ENCODE measurements at regions not wholly inside any gene's neighbourhood (a gene's known extent, or its start where the extent isn't known, plus 50 kb on each side); places are given as distances from the start of the nearest gene placed in this dataset.
A peak's percentile ranks its signal among the peaks of the same experiment; 100 is the strongest.

DNA sequence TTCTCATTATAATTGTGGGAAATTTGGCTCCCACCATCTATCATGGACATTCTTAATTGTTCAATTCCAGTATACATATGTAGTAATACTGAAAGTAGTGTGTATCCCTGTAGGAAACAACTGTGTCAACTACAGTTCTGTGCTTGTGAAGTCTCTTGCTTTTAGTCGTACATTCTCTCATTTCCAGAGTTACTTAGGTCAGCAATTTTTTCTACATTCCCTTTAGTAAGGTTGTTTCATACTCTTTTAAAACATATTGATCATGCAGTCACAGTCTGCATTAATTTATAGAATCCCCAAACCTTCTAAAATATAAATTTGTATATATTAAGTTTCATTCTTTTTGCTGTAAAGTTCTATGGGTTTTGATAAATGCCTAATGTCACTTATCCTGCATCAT lies 289.2 kb upstream of the PCDH10 start:
- Histone ChIP-seq H3K4me1 (ENCODE audit: control insufficient read depth, insufficient read depth, low read length) (no peaks in the 10 kb centered on the region), H3K27me3 (ENCODE audit: control insufficient read depth, insufficient read depth, low read length) (no peaks in the 10 kb centered on the region), H3K36me3 (ENCODE audit: control insufficient read depth, insufficient read depth, low read length) (no peaks in the 10 kb centered on the region), H3K27ac (ENCODE audit: low read depth, low read length) (no peak overlapping the region), H3K9me3 (ENCODE audit: control insufficient read depth, insufficient read depth, low read length) (no peaks in the 10 kb centered on the region), H3K4me3 (ENCODE audit: low read depth, low read length) (no peak overlapping the region)
- no CpG with 5 or more reads among the region's 1 CpG for WGBS (ENCODE audit: insufficient coverage)
- DNase-seq (ENCODE audit: low read depth in 4 of 6, low spot score in 6 of 6), result no peak

DNA sequence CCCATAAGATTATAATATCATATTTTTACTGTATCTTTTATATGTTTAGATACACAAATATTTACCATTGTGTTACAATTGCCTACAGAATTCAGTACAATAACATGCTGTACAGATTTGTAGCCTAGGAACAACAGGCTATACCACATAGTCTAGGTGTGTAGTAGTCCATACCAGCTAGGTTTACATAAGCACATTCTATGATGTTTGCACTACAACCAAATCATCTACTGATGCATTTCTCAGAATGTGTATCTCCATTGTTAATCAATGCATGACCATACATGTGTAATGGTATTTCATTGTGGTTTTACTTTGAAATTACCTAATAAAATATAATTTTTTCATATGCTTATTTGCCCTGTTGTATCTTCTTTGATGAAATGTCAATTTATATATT lies 288.1 kb upstream of the PCDH10 start:
- no peaks in the 10 kb centered on the region for H3K9me3 ChIP-seq (ENCODE audit: control insufficient read depth, insufficient read depth, low read length)
- no peaks in the 10 kb centered on the region for H3K36me3 ChIP-seq (ENCODE audit: control insufficient read depth, insufficient read depth, low read length)
- no peak for DNase-seq (ENCODE audit: low read depth in 4 of 6, low spot score in 6 of 6)
- H3K4me1 ChIP-seq (ENCODE audit: control insufficient read depth, insufficient read depth, low read length), result no peaks in the 10 kb centered on the region
- H3K4me3 ChIP-seq (ENCODE audit: low read depth, low read length), result no peak overlapping the region
- no peaks in the 10 kb centered on the region for H3K27me3 ChIP-seq (ENCODE audit: control insufficient read depth, insufficient read depth, low read length)
- no peak overlapping the region for H3K27ac ChIP-seq (ENCODE audit: low read depth, low read length)

- no peaks in the 10 kb centered on the region for H3K27me3 ChIP-seq (ENCODE audit: control insufficient read depth, insufficient read depth, low read length)
- no CpG with 5 or more reads among the region's 1 CpG for WGBS (ENCODE audit: insufficient coverage)
- H3K36me3 ChIP-seq (ENCODE audit: control insufficient read depth, insufficient read depth, low read length), result no peaks in the 10 kb centered on the region
- H3K4me3 ChIP-seq (ENCODE audit: low read depth, low read length), result no peak overlapping the region
- H3K9me3 ChIP-seq (ENCODE audit: control insufficient read depth, insufficient read depth, low read length), result no peaks in the 10 kb centered on the region
- no peak overlapping the region for H3K27ac ChIP-seq (ENCODE audit: low read depth, low read length)
- DNase-seq (ENCODE audit: low read depth in 4 of 6, low spot score in 6 of 6), result no peak
- no peaks in the 10 kb centered on the region for H3K4me1 ChIP-seq (ENCODE audit: control insufficient read depth, insufficient read depth, low read length)
Measured at GRCh38 chr4:132863619-132864018, 285.5 kb upstream of the PCDH10 start.

DNA sequence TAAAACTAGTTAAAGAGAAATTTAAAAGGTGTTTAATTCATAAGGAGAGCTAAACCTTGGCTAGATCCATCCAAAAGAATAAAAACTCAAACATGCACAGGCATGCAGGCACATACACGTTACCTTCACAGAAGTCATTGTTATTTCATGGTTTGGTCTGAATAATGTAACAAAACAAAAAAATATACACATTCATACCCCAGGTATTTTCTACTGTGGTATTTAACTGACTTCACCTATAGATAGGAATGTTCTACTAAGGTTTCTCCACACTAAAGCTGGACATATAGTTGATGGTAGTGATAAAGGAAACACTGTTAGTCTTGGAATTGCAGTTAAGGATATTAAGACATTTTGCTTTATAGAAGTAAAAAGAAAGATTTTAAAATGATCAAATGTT lies 283.6 kb upstream of the PCDH10 start:
- Histone ChIP-seq H3K36me3 (ENCODE audit: control insufficient read depth, insufficient read depth, low read length) (no peaks in the 10 kb centered on the region), H3K27ac (ENCODE audit: low read depth, low read length) (no peak overlapping the region), H3K4me1 (ENCODE audit: control insufficient read depth, insufficient read depth, low read length) (no peaks in the 10 kb centered on the region), H3K27me3 (ENCODE audit: control insufficient read depth, insufficient read depth, low read length) (no peaks in the 10 kb centered on the region), H3K4me3 (ENCODE audit: low read depth, low read length) (no peak overlapping the region), H3K9me3 (ENCODE audit: control insufficient read depth, insufficient read depth, low read length) (no peaks in the 10 kb centered on the region)
- no peak for DNase-seq (ENCODE audit: low read depth in 4 of 6, low spot score in 6 of 6)
- no CpG with 5 or more reads among the region's 1 CpG for WGBS (ENCODE audit: insufficient coverage)

GRCh38 chr4:132865922-132866321 lies 283.2 kb upstream of the PCDH10 start:
- Histone ChIP-seq H3K36me3 (ENCODE audit: control insufficient read depth, insufficient read depth, low read length) (no peaks in the 10 kb centered on the region), H3K4me1 (ENCODE audit: control insufficient read depth, insufficient read depth, low read length) (no peaks in the 10 kb centered on the region), H3K27ac (ENCODE audit: low read depth, low read length) (no peak overlapping the region), H3K9me3 (ENCODE audit: control insufficient read depth, insufficient read depth, low read length) (no peaks in the 10 kb centered on the region), H3K4me3 (ENCODE audit: low read depth, low read length) (no peak overlapping the region), H3K27me3 (ENCODE audit: control insufficient read depth, insufficient read depth, low read length) (no peaks in the 10 kb centered on the region)
- WGBS (ENCODE audit: insufficient coverage), result no CpG with 5 or more reads among the region's 2 CpGs
- DNase-seq (ENCODE audit: low read depth in 4 of 6, low spot score in 6 of 6), result no peak

GRCh38 chr4:132866616-132867015 lies 282.5 kb upstream of the PCDH10 start:
- Histone ChIP-seq H3K4me1 (ENCODE audit: control insufficient read depth, insufficient read depth, low read length) (no peaks in the 10 kb centered on the region), H3K27ac (ENCODE audit: low read depth, low read length) (no peak overlapping the region), H3K36me3 (ENCODE audit: control insufficient read depth, insufficient read depth, low read length) (no peaks in the 10 kb centered on the region), H3K4me3 (ENCODE audit: low read depth, low read length) (no peak overlapping the region), H3K9me3 (ENCODE audit: control insufficient read depth, insufficient read depth, low read length) (peaks cover 3% of the 10 kb centered on the region), H3K27me3 (ENCODE audit: control insufficient read depth, insufficient read depth, low read length) (no peaks in the 10 kb centered on the region)
- DNase-seq (ENCODE audit: low read depth in 4 of 6, low spot score in 6 of 6), result no peak
- WGBS (ENCODE audit: insufficient coverage), result 79% methylated on average over 4 of the region's 4 CpGs

DNA sequence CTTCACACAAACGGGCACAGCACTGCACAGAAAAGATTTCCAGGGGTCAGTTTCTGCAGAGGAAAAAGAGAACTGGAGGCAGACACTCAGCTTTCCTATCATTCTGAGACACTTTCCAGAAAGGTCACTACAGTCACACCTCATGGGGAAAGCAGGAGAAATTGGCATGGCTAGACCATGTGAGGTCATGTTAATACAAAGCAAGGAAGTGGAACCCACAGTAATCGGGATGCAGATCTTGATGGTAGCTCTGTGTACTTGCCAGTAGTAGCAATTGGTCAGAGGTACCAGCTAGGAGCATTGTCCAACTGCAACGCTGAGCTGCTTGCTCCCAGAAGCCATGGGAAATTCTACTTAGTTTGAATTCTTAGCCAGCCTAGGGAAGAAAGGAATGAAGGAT lies 255.3 kb upstream of the PCDH10 start:
- no peak for DNase-seq (ENCODE audit: low read depth in 4 of 6, low spot score in 6 of 6)
- 95% methylated on average over 3 of the region's 3 CpGs for WGBS (ENCODE audit: insufficient coverage)
- Histone ChIP-seq H3K27ac (ENCODE audit: low read depth, low read length) (no peak overlapping the region), H3K27me3 (ENCODE audit: control insufficient read depth, insufficient read depth, low read length) (no peaks in the 10 kb centered on the region), H3K4me3 (ENCODE audit: low read depth, low read length) (no peak overlapping the region), H3K4me1 (ENCODE audit: control insufficient read depth, insufficient read depth, low read length) (no peaks in the 10 kb centered on the region), H3K36me3 (ENCODE audit: control insufficient read depth, insufficient read depth, low read length) (no peaks in the 10 kb centered on the region), H3K9me3 (ENCODE audit: control insufficient read depth, insufficient read depth, low read length) (no peaks in the 10 kb centered on the region)

DNA sequence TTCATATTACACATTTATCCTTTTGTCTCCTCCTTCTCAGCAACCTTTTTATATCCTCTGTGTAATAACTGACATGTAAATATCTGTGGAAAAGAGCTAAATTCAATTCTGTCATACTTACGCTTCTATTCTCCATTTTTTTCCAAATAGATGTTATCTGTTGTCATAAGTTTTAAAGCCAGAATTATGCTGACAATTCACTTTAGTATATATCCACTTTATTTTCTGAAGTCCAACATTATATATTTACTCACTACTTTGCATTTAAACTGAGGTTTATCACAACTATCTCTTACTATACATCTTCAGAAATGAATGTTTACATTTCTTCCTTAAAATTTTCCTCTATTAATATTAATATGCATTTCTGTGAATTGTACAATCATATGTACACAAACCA lies 247.9 kb upstream of the PCDH10 start:
- no peak overlapping the region for H3K27ac ChIP-seq (ENCODE audit: low read depth, low read length)
- H3K9me3 ChIP-seq (ENCODE audit: control insufficient read depth, insufficient read depth, low read length), result no peaks in the 10 kb centered on the region
- no peaks in the 10 kb centered on the region for H3K27me3 ChIP-seq (ENCODE audit: control insufficient read depth, insufficient read depth, low read length)
- no peak for DNase-seq (ENCODE audit: low read depth in 4 of 6, low spot score in 6 of 6)
- H3K4me1 ChIP-seq (ENCODE audit: control insufficient read depth, insufficient read depth, low read length), result no peaks in the 10 kb centered on the region
- no peak overlapping the region for H3K4me3 ChIP-seq (ENCODE audit: low read depth, low read length)
- no CpG with 5 or more reads among the region's 1 CpG for WGBS (ENCODE audit: insufficient coverage)
- H3K36me3 ChIP-seq (ENCODE audit: control insufficient read depth, insufficient read depth, low read length), result no peaks in the 10 kb centered on the region

- Histone ChIP-seq H3K36me3 (ENCODE audit: control insufficient read depth, insufficient read depth, low read length) (no peaks in the 10 kb centered on the region), H3K27me3 (ENCODE audit: control insufficient read depth, insufficient read depth, low read length) (no peaks in the 10 kb centered on the region), H3K9me3 (ENCODE audit: control insufficient read depth, insufficient read depth, low read length) (peaks cover 2% of the 10 kb centered on the region), H3K4me3 (ENCODE audit: low read depth, low read length) (no peak overlapping the region), H3K27ac (ENCODE audit: low read depth, low read length) (no peak overlapping the region), H3K4me1 (ENCODE audit: control insufficient read depth, insufficient read depth, low read length) (no peaks in the 10 kb centered on the region)
- no peak for DNase-seq (ENCODE audit: low read depth in 4 of 6, low spot score in 6 of 6)
- WGBS (ENCODE audit: insufficient coverage), result 67% methylated on average over 1 of the region's 1 CpG
Measured at GRCh38 chr4:132910229-132910748, 238.8 kb upstream of the PCDH10 start.

- no peak overlapping the region for H3K27ac ChIP-seq (ENCODE audit: low read depth, low read length)
- no peaks in the 10 kb centered on the region for H3K36me3 ChIP-seq (ENCODE audit: control insufficient read depth, insufficient read depth, low read length)
- H3K4me3 ChIP-seq (ENCODE audit: low read depth, low read length), result no peak overlapping the region
- peak in 1 of 6 donors; percentile 62 for DNase-seq (ENCODE audit: low read depth in 4 of 6, low spot score in 6 of 6)
- WGBS (ENCODE audit: insufficient coverage), result 100% methylated on average over 1 of the region's 1 CpG
- no peaks in the 10 kb centered on the region for H3K4me1 ChIP-seq (ENCODE audit: control insufficient read depth, insufficient read depth, low read length)
- no peaks in the 10 kb centered on the region for H3K27me3 ChIP-seq (ENCODE audit: control insufficient read depth, insufficient read depth, low read length)
- no peaks in the 10 kb centered on the region for H3K9me3 ChIP-seq (ENCODE audit: control insufficient read depth, insufficient read depth, low read length)
Measured at GRCh38 chr4:132918096-132918495, 231.0 kb upstream of the PCDH10 start.
